GM12878 (cell line): ENCODE measurements at regions not wholly inside any gene's neighbourhood (a gene's known extent, or its start where the extent isn't known, plus 50 kb on each side); places are given as distances from the start of the nearest gene placed in this dataset.

ENCODE experiments used
- ATAC-seq: fragments of 200-7000 bp; cut with Tn5 transposase; 3 replicates; pipeline ENCODE4 v1.9.1; 2020; ENCODE audit warnings: mild to moderate bottlenecking, moderate library complexity
- BruUV-seq: library from RNA; stranded (reverse); fragments of 400-500 nt; replicated peaks from 2 replicates; lab custom pipeline; 2021; lab: Mats Ljungman, UMichigan
- CTCF ChIA-PET: fragments of 300-600 bp; sonication (Branson Sonifier 250); formaldehyde crosslinking; extraction: SDS; loops from one replicate; lab custom pipeline; 2021; ENCODE audit warnings: inconsistent platforms; lab: Yijun Ruan, JAX
- POLR2A ChIA-PET: fragments of 350-600 bp; formaldehyde crosslinking; extraction: SDS; loops from one replicate; lab custom pipeline; 2021; ENCODE audit warnings: inconsistent platforms; lab: Charles Lee
- RAD21 ChIA-PET: fragments of 300-600 bp; sonication (Branson Sonifier 250); formaldehyde crosslinking; loops from one replicate; lab custom pipeline; 2023; ENCODE audit warnings: antibody characterized with exemption; ENCODE audit not compliant: unreplicated experiment; lab: Charles Lee
- SMC1A ChIA-PET: fragments of 300-600 bp; sonication (Branson Sonifier 250); formaldehyde crosslinking; loops from one replicate; lab custom pipeline; 2023; ENCODE audit not compliant: unreplicated experiment, uncharacterized antibody; lab: Charles Lee
- DNase-seq: peaks from one replicate; pipeline ENCODE4 v3.0.0-alpha.2; 2011; ENCODE audit warnings: low read depth, low spot score
- FAIRE-seq: peaks from 3 replicates; lab custom pipeline; 2011; peaks lifted over from hg19 to GRCh38; lab: Jason Lieb, UNC
- H2AFZ ChIP-seq: 2 replicates; pipeline ENCODE4 v1.6.0; 2011; ENCODE audit warnings: low read depth, low read length, control low read depth; ENCODE audit not compliant: control insufficient read depth
- H3K27ac ChIP-seq: 2 replicates; pipeline ENCODE4 v1.5.1; 2011; ENCODE audit warnings: control low read depth; ENCODE audit not compliant: control insufficient read depth, insufficient read depth
- H3K27me3 ChIP-seq, 2 experiments: replicated peaks in 1 of 2; 2 replicates each; pipeline versions ENCODE4 v1.6.0 to v1.6.1; 2011; ENCODE audit warnings: low read length in 1 of 2; ENCODE audit not compliant: control insufficient read depth in 2 of 2, insufficient read depth in 2 of 2
- H3K36me3 ChIP-seq, 2 experiments: 2 replicates each; pipeline ENCODE4 v1.5.1; 2011; ENCODE audit warnings: low read length in 1 of 2; ENCODE audit not compliant: control insufficient read depth in 2 of 2, insufficient read depth in 2 of 2
- H3K4me1 ChIP-seq: 2 replicates; pipeline ENCODE4 v1.6.1; 2011; ENCODE audit warnings: mild to moderate bottlenecking, low read length, moderate library complexity, mixed read lengths; ENCODE audit not compliant: control insufficient read depth, insufficient read depth
- H3K4me2 ChIP-seq: 2 replicates; pipeline ENCODE4 v1.6.0; 2011; ENCODE audit warnings: control low read depth; ENCODE audit not compliant: control insufficient read depth, insufficient read depth
- H3K4me3 ChIP-seq: fragments of 200-600 bp; sonication (generic); 2 replicates; pipeline ENCODE4 v1.5.1; 2016
- H3K79me2 ChIP-seq: 2 replicates; pipeline ENCODE4 v1.6.0; 2011; ENCODE audit warnings: low read length; ENCODE audit not compliant: control insufficient read depth, insufficient read depth
- H3K9ac ChIP-seq: 2 replicates; pipeline ENCODE4 v1.8.0; 2011; ENCODE audit warnings: low read length, control low read depth, mixed read lengths; ENCODE audit not compliant: control insufficient read depth, insufficient read depth
- H3K9me3 ChIP-seq: replicated peaks from 3 replicates; pipeline ENCODE4 v1.5.1; 2011; ENCODE audit warnings: mild to moderate bottlenecking, low read length; ENCODE audit not compliant: control insufficient read depth, insufficient read depth
- H4K20me1 ChIP-seq: 2 replicates; pipeline ENCODE4 v1.6.0; 2011; ENCODE audit not compliant: control insufficient read depth, insufficient read depth
- BCL11A ChIP-seq: IDR thresholded peaks from 2 replicates; pipeline ENCODE4 v1.6.1; 2011; ENCODE audit warnings: low read depth, low read length
- BHLHE40 ChIP-seq, 2 experiments: fragments of 450-650 bp in 1 of 2; IDR thresholded peaks; 2 replicates each; pipeline ENCODE4 v1.6.1; 2011 to 2017; ENCODE audit warnings: low read depth in 2 of 2, borderline replicate concordance in 1 of 2, improper control_type of control experiment in 1 of 2, low read length in 1 of 2, mild to moderate bottlenecking in 1 of 2
- CREB1 ChIP-seq: IDR thresholded peaks from 2 replicates; pipeline ENCODE4 v1.6.1; 2012; ENCODE audit warnings: low read depth, mild to moderate bottlenecking, inconsistent platforms
- CREM ChIP-seq: IDR thresholded peaks from 2 replicates; pipeline ENCODE4 v1.6.1; 2014; ENCODE audit warnings: antibody characterized with exemption, low read depth
- EP300 ChIP-seq, 2 experiments: fragments of 150-350 bp in 1 of 2; IDR thresholded peaks; 2 replicates each; pipeline ENCODE4 v1.6.1; 2011 to 2012; ENCODE audit warnings: low read depth in 2 of 2, low read length in 2 of 2, borderline replicate concordance in 1 of 2, improper control_type of control experiment in 1 of 2, inconsistent platforms in 1 of 2; ENCODE audit not compliant: control insufficient read depth in 1 of 2
- FOS ChIP-seq: IDR thresholded peaks from 3 replicates; pipeline ENCODE4 v1.6.1; 2011; ENCODE audit warnings: borderline replicate concordance; ENCODE audit not compliant: insufficient read length; ENCODE audit errors: extremely low read depth
- IKZF1 ChIP-seq: fragments of 450-650 bp; conservative IDR thresholded peaks from 2 replicates; pipeline ENCODE4 v1.6.1; 2017; ENCODE audit warnings: antibody characterized with exemption, mild to moderate bottlenecking
- IKZF2 ChIP-seq, 2 experiments: fragments of 450-650 bp; IDR thresholded peaks; 2 replicates each; pipeline ENCODE4 v1.6.1; 2017; ENCODE audit warnings: mild to moderate bottlenecking in 2 of 2, moderate library complexity in 2 of 2
- MLLT1 ChIP-seq: fragments of 450-650 bp; IDR thresholded peaks from 2 replicates; pipeline ENCODE4 v1.6.1; 2016; ENCODE audit warnings: mild to moderate bottlenecking
- MTA2 ChIP-seq: fragments of 450-650 bp; IDR thresholded peaks from 2 replicates; pipeline ENCODE4 v1.6.1; 2016; ENCODE audit warnings: low read depth, mild to moderate bottlenecking, moderate library complexity
- PAX5 ChIP-seq: IDR thresholded peaks from 2 replicates; pipeline ENCODE4 v1.6.1; 2011; ENCODE audit warnings: low read depth, low read length, borderline replicate concordance
- PBX3 ChIP-seq: IDR thresholded peaks from 2 replicates; pipeline ENCODE4 v1.6.1; 2011; ENCODE audit warnings: mild to moderate bottlenecking, low read depth, low read length, moderate library complexity; ENCODE audit not compliant: insufficient replicate concordance
- RAD51 ChIP-seq: fragments of 450-650 bp; IDR thresholded peaks from 2 replicates; pipeline ENCODE4 v1.6.1; 2016; ENCODE audit warnings: moderate library complexity, mild to moderate bottlenecking, inconsistent platforms
- RELA ChIP-seq: fragments of 450-650 bp; IDR thresholded peaks from 2 replicates; pipeline ENCODE4 v1.8.0; 2014; ENCODE audit warnings: borderline replicate concordance; ENCODE audit not compliant: partially characterized antibody
- ZBTB33 ChIP-seq: fragments of 450-650 bp; IDR thresholded peaks from 2 replicates; pipeline ENCODE4 v1.6.1; 2017; ENCODE audit warnings: mild to moderate bottlenecking
- WGBS: methylation state at CpG from one replicate; pipeline ENCODE4 v1.1.6; 2016; ENCODE audit warnings: low lambda C conversion rate; ENCODE audit not compliant: insufficient replicate concordance, insufficient coverage; ENCODE audit errors: missing lambda C conversion rate; 5-methylcytosine and 5-hydroxymethylcytosine counted together
- in situ Hi-C: fragments of 300-500 bp; cut with MboI; formaldehyde crosslinking; loops from 9 replicates; pipeline ENCODE4 v1.14.3; 2018; ENCODE audit warnings: mixed read lengths
- intact Hi-C: fragments of 100-400 bp; cut with micrococcal nuclease; formaldehyde crosslinking; loops from one replicate; pipeline ENCODE4 v1.14.2; 2022; ENCODE audit not compliant: unreplicated experiment

GRCh38 chr15:62795171-62795570, 247.4 kb upstream of the TPM1 start:
- Histone ChIP-seq H4K20me1 (no peaks in the 10 kb centered on the region), H3K79me2 (no peaks in the 10 kb centered on the region), H3K4me3 (no peak overlapping the region), H3K9me3 (no peaks in the 10 kb centered on the region), H3K4me1 (peaks cover 4% of the 10 kb centered on the region; the same call in 1 of the 2 replicates), H3K27ac (no peak overlapping the region), H2AFZ (no peak overlapping the region; the same call in 1 of the 2 replicates), H3K36me3 (no peaks in the 10 kb centered on the region), H3K9ac (no peak overlapping the region; the same call in 1 of the 2 replicates), H3K4me2 (no peak overlapping the region), H3K27me3 (peaks cover 1 to 2% of the 10 kb centered on the region in 2 experiments; a peak in 1 of 4 replicates)
- WGBS = 43% methylated on average over 13 of the region's 13 CpGs
- FAIRE-seq (no peak), ATAC-seq (peak; percentile 90), DNase-seq (peak; percentile 20)
- no TSS peak for BruUV-seq
- ChIA-PET SMC1A (interaction anchor here (2.3 kb wide), 1 partner anchor 16 kb away, joined by 4 read pairs; no protein-coding TSS in a partner anchor), RAD21 (no interaction called here), POLR2A (interaction anchor here (0.5 kb wide), 1 partner anchor 323 kb away, joined by 4 read pairs; no protein-coding TSS in a partner anchor), CTCF (no interaction called here)
- intact Hi-C loops (no loop called here), in situ Hi-C loops (no loop called here)
- TF ChIP-seq MTA2 = peak; percentile 42
- TF ChIP-seq ZBTB33 = no peak
- peak; percentile 68 for TF ChIP-seq PBX3
- TF ChIP-seq CREB1 = 0 out of 2 replicates have a peak, but pooled peaks have one; percentile 40
- TF ChIP-seq IKZF1 = peak; percentile 75
- no peak for TF ChIP-seq FOS
- TF ChIP-seq CREM = peak; percentile 49; the same call in 1 of the 2 replicates
- TF ChIP-seq IKZF2 (IDR thresholded peaks at IDR 0.05) = peak; percentile 53 to 76; a peak in 3 of 4 replicates
- TF ChIP-seq BCL11A = 0 out of 2 replicates have a peak, but pooled peaks have one; percentile 41
- TF ChIP-seq BHLHE40 (IDR thresholded peaks at IDR 0.05; ENCODE audit: borderline replicate concordance in 1 of 2, low read depth in 2 of 2, low read length in 1 of 2) = peak; percentile 45 to 58; a peak in 3 of 4 replicates
- TF ChIP-seq MLLT1 = peak; percentile 65
- peak; percentile 79 for TF ChIP-seq RAD51
- TF ChIP-seq PAX5 = peak; percentile 17; the same call in 1 of the 2 replicates
- TF ChIP-seq EP300 (IDR thresholded peaks at IDR 0.05; ENCODE audit: borderline replicate concordance in 1 of 2, control insufficient read depth in 1 of 2, low read depth in 2 of 2, low read length in 2 of 2) = peak in 1 of 2 experiments; percentile 19; a peak in 1 of 4 replicates
- TF ChIP-seq RELA = peak; percentile 40
